ENCODE measurements at regions not wholly inside any gene's neighbourhood (a gene's known extent, or its start where the extent isn't known, plus 50 kb on each side); places are given as distances from the start of the nearest gene placed in this dataset.

DNA sequence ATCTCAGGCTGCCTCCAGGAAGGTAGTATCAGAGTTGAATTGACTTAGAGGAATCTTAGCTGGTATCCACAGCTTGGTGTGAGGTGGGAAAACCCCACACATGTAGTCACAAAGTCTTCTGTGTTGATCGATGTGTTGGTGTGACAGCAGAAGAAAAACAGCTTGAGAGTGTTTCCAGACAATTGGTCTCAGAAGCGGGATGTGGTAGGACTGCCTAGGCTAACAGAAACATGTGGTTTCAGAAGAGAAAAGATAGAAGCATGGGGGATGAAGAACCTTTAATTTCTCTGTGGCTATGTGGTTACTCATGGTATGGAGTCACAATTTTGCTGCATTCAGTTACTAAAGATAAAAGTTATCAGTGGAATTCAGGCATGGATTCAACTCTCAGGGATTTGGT is 134.7 kb upstream of the SLITRK5 start:
- Histone ChIP-seq H3K56ac (ENCODE audit: insufficient read length, low read depth, low read length) (no peak overlapping the region), H2BK5ac (ENCODE audit: insufficient read length, low read length) (no peak overlapping the region), H3K79me2 (ENCODE audit: insufficient read depth, low read length) (no peaks in the 10 kb centered on the region), H3K27me3 (ENCODE audit: insufficient read depth, low read length) (no peaks in the 10 kb centered on the region), H3K23me2 (ENCODE audit: insufficient read length, low read depth, low read length, poor library complexity, severe bottlenecking) (no peaks in the 10 kb centered on the region), H3K18ac (ENCODE audit: insufficient read length, low read depth, low read length) (no peak overlapping the region), H2BK15ac (ENCODE audit: low read depth, low read length) (no peak overlapping the region), H2AK5ac (ENCODE audit: insufficient read length, low read length) (no peak overlapping the region), H4K20me1 (ENCODE audit: control insufficient read depth, insufficient read depth, insufficient read length) (no peaks in the 10 kb centered on the region), H4K8ac (replicated peaks; ENCODE audit: insufficient read length, low read depth, low read length) (no peak overlapping the region), H3K4me1 (ENCODE audit: insufficient read depth, low read length) (no peaks in the 10 kb centered on the region), H2BK12ac (ENCODE audit: insufficient read length, low read depth, low read length) (no peak overlapping the region), H3K27ac (ENCODE audit: insufficient read length, low read depth, low read length) (no peak overlapping the region), H3T11ph (ENCODE audit: low read length) (no peak overlapping the region), H3K79me1 (ENCODE audit: insufficient read depth, low read depth, low read length, poor library complexity, severe bottlenecking) (no peaks in the 10 kb centered on the region), H2AFZ (ENCODE audit: low read length) (no peak overlapping the region), H3K4ac (ENCODE audit: low read depth, low read length) (no peak overlapping the region), H3K14ac (ENCODE audit: insufficient read depth, low read length) (no peak overlapping the region), H3K9ac (ENCODE audit: extremely low read depth, insufficient read length, low read length) (no peak overlapping the region), H2BK20ac (ENCODE audit: low read depth, low read length, poor library complexity, severe bottlenecking) (no peak overlapping the region), H3K23ac (ENCODE audit: insufficient read length, low read depth, low read length) (no peak overlapping the region), H3K4me2 (ENCODE audit: insufficient read depth, insufficient read length, low read length) (no peak overlapping the region), H4K91ac (ENCODE audit: insufficient read length, low read depth, low read length) (no peak overlapping the region), H2BK120ac (ENCODE audit: low read depth, low read length, poor library complexity, severe bottlenecking) (no peak overlapping the region), H4K5ac (ENCODE audit: insufficient read length, low read depth, low read length) (no peak overlapping the region), H3K9me3 (ENCODE audit: control insufficient read depth, low read depth, low read length) (no peaks in the 10 kb centered on the region)
- no peaks in the 10 kb centered on the region for H3K36me3 Mint-ChIP-seq (ENCODE audit: insufficient read depth in 1 of 3, low read depth in 3 of 3)
- no CpG with 5 or more reads among the region's 2 CpGs for WGBS (ENCODE audit: extremely low coverage, insufficient read length, low lambda C conversion rate)
- H3K27ac Mint-ChIP-seq: no peak overlapping the region
- H3K9me3 Mint-ChIP-seq: no peaks in the 10 kb centered on the region
- no peaks in the 10 kb centered on the region for H3K27me3 Mint-ChIP-seq (ENCODE audit: low read depth)
- H3K4me1 Mint-ChIP-seq: no peaks in the 10 kb centered on the region
- DNase-seq: no peak
- no peak overlapping the region for H3K4me3 Mint-ChIP-seq
- no peak for TF ChIP-seq CTCF (conservative IDR thresholded peaks at IDR 0.05)

Measured in H9 (cell line).